HEK293 (cell line): ENCODE measurements at regions not wholly inside any gene's neighbourhood (a gene's known extent, or its start where the extent isn't known, plus 50 kb on each side); places are given as distances from the start of the nearest gene placed in this dataset.
A peak's percentile ranks its signal among the peaks of the same experiment; 100 is the strongest.

Experiments used
- FEZF1 ChIP-seq: fragments of 450-650 bp; formaldehyde crosslinking; IDR thresholded peaks from 2 replicates; pipeline ENCODE4 v1.5.1; 2016; ENCODE audit warnings: missing biosample characterization, missing genetic modification characterization
- GLI2 ChIP-seq: fragments of 450-650 bp; formaldehyde crosslinking; IDR thresholded peaks from 2 replicates; pipeline ENCODE4; 2017; ENCODE audit warnings: missing biosample characterization, missing genetic modification characterization, low read depth, borderline replicate concordance
- GLI4 ChIP-seq: fragments of 450-650 bp; formaldehyde crosslinking; IDR thresholded peaks from 2 replicates; pipeline ENCODE4 v1.5.1; 2016; ENCODE audit warnings: missing biosample characterization, missing genetic modification characterization
- GLIS2 ChIP-seq: fragments of 450-650 bp; formaldehyde crosslinking; IDR thresholded peaks from 2 replicates; pipeline ENCODE4 v1.5.1; 2016; ENCODE audit warnings: missing biosample characterization, missing genetic modification characterization
- HIC1 ChIP-seq: fragments of 450-650 bp; formaldehyde crosslinking; IDR thresholded peaks from 2 replicates; pipeline ENCODE4 v1.5.1; 2016; ENCODE audit warnings: missing biosample characterization, missing genetic modification characterization
- HOXC10 ChIP-seq: sonication (generic); formaldehyde crosslinking; IDR thresholded peaks from 2 replicates; pipeline ENCODE4 v1.8.1; 2023; ENCODE audit warnings: mild to moderate bottlenecking, missing genetic modification reagents
- HOXD13 ChIP-seq: sonication (generic); formaldehyde crosslinking; IDR thresholded peaks from 2 replicates; pipeline ENCODE4 v1.8.0; 2022; ENCODE audit warnings: missing genetic modification reagents, borderline replicate concordance
- KLF16 ChIP-seq: fragments of 450-650 bp; formaldehyde crosslinking; IDR thresholded peaks from 2 replicates; pipeline ENCODE4 v1.5.1; 2017; ENCODE audit warnings: missing biosample characterization, missing genetic modification characterization
- KLF17 ChIP-seq: fragments of 450-650 bp; formaldehyde crosslinking; IDR thresholded peaks from 2 replicates; pipeline ENCODE4 v1.5.1; 2016; ENCODE audit warnings: missing biosample characterization, missing genetic modification characterization
- PRDM6 ChIP-seq: fragments of 450-650 bp; formaldehyde crosslinking; IDR thresholded peaks from 2 replicates; pipeline ENCODE4 v1.5.1; 2017; ENCODE audit warnings: missing biosample characterization, missing genetic modification characterization
- SALL2 ChIP-seq: fragments of 450-650 bp; formaldehyde crosslinking; IDR thresholded peaks from 2 replicates; pipeline ENCODE4 v1.5.0; 2017; ENCODE audit warnings: missing biosample characterization, mild to moderate bottlenecking, missing genetic modification characterization, borderline replicate concordance
- SP2 ChIP-seq: fragments of 450-650 bp; formaldehyde crosslinking; IDR thresholded peaks from 2 replicates; pipeline ENCODE4 v1.5.1; 2016; ENCODE audit warnings: missing biosample characterization, missing genetic modification characterization
- SP7 ChIP-seq: fragments of 450-650 bp; formaldehyde crosslinking; IDR thresholded peaks from 2 replicates; pipeline ENCODE4 v1.5.1; 2016; ENCODE audit warnings: missing biosample characterization, missing genetic modification characterization
- WT1 ChIP-seq: fragments of 450-650 bp; formaldehyde crosslinking; IDR thresholded peaks from 2 replicates; pipeline ENCODE4 v1.5.1; 2016; ENCODE audit warnings: missing biosample characterization, missing genetic modification characterization
- ZBTB20 ChIP-seq: fragments of 450-650 bp; formaldehyde crosslinking; IDR thresholded peaks from 2 replicates; pipeline ENCODE4 v1.5.1; 2016; ENCODE audit warnings: missing biosample characterization, missing genetic modification characterization
- ZNF146 ChIP-seq: fragments of 450-650 bp; formaldehyde crosslinking; IDR thresholded peaks from 2 replicates; pipeline ENCODE4 v1.5.1; 2016; ENCODE audit warnings: missing biosample characterization, missing genetic modification characterization
- ZNF174 ChIP-seq: fragments of 450-650 bp; formaldehyde crosslinking; IDR thresholded peaks from 2 replicates; pipeline ENCODE4 v1.5.0; 2017; ENCODE audit warnings: missing biosample characterization, mild to moderate bottlenecking, missing genetic modification characterization
- ZNF18 ChIP-seq: fragments of 450-650 bp; formaldehyde crosslinking; IDR thresholded peaks from 2 replicates; pipeline ENCODE4 v1.5.1; 2016; ENCODE audit warnings: missing biosample characterization, missing genetic modification characterization
- ZNF398 ChIP-seq: fragments of 450-650 bp; formaldehyde crosslinking; IDR thresholded peaks from 2 replicates; pipeline ENCODE4 v1.5.1; 2017; ENCODE audit warnings: missing biosample characterization, missing genetic modification characterization
- ZNF561 ChIP-seq: fragments of 450-650 bp; IDR thresholded peaks from 2 replicates; pipeline ENCODE4 v1.5.1; 2018; ENCODE audit warnings: missing biosample characterization, missing genetic modification characterization, borderline replicate concordance
- ZNF585B ChIP-seq: fragments of 450-650 bp; formaldehyde crosslinking; IDR thresholded peaks from 2 replicates; pipeline ENCODE4 v1.5.1; 2016; ENCODE audit warnings: missing biosample characterization, missing genetic modification characterization
- ZNF596 ChIP-seq: fragments of 450-650 bp; IDR thresholded peaks from 2 replicates; pipeline ENCODE4 v1.5.0; 2018; ENCODE audit warnings: missing biosample characterization, mild to moderate bottlenecking, missing genetic modification characterization, moderate library complexity
- ZNF660 ChIP-seq: fragments of 450-650 bp; IDR thresholded peaks from 2 replicates; pipeline ENCODE4 v1.5.1; 2018; ENCODE audit warnings: missing biosample characterization, mild to moderate bottlenecking, missing genetic modification characterization
- ZNF701 ChIP-seq: fragments of 450-650 bp; formaldehyde crosslinking; IDR thresholded peaks from 2 replicates; pipeline ENCODE4 v1.5.1; 2016; ENCODE audit warnings: missing biosample characterization, missing genetic modification characterization
- ZNF791 ChIP-seq: fragments of 450-650 bp; formaldehyde crosslinking; IDR thresholded peaks from 2 replicates; pipeline ENCODE4 v1.5.1; 2016; ENCODE audit warnings: missing biosample characterization, missing genetic modification characterization

GRCh38 chr11:92475819-92476218, 251.2 kb downstream of the FAT3 start (continued):
- no peak for TF ChIP-seq ZNF561 (tag by site-specific recombination)
- no peak for TF ChIP-seq GLI2 (tag by site-specific recombination)
- TF ChIP-seq ZNF585B (tag by site-specific recombination): no peak
- TF ChIP-seq WT1 (tag by site-specific recombination): peak; percentile 61; the same call in 1 of the 2 replicates
- TF ChIP-seq ZNF596 (tag by site-specific recombination): no peak
- TF ChIP-seq KLF16 (tag by site-specific recombination): no peak
- 0 out of 2 replicates have a peak, but pooled peaks have one; percentile 50 for TF ChIP-seq HOXD13
- no peak for TF ChIP-seq SP2 (tag by site-specific recombination)
- no peak for TF ChIP-seq ZNF701 (tag by site-specific recombination)
- TF ChIP-seq ZNF18 (tag by site-specific recombination): peak; percentile 50; the same call in 1 of the 2 replicates
- TF ChIP-seq ZNF146 (tag by site-specific recombination): no peak
- TF ChIP-seq ZNF174: no peak
- no peak for TF ChIP-seq GLI4
- no peak for TF ChIP-seq ZNF660 (tag by site-specific recombination)
- TF ChIP-seq SP7 (tag by site-specific recombination): no peak
- no peak for TF ChIP-seq GLIS2 (tag by site-specific recombination)
- peak; percentile 42 for TF ChIP-seq PRDM6 (tag by site-specific recombination)
- no peak for TF ChIP-seq ZBTB20 (tag by site-specific recombination)
- no peak for TF ChIP-seq HOXC10 (CRISPR knock-in tag)
- no peak for TF ChIP-seq ZNF791 (tag by site-specific recombination)
- TF ChIP-seq ZNF398 (tag by site-specific recombination): peak; percentile 33; the same call in 1 of the 2 replicates
- TF ChIP-seq FEZF1 (tag by site-specific recombination): peak; percentile 29; the same call in 1 of the 2 replicates
- no peak for TF ChIP-seq SALL2 (tag by site-specific recombination)
- no peak for TF ChIP-seq KLF17 (tag by site-specific recombination)
- TF ChIP-seq HIC1 (tag by site-specific recombination): peak; percentile 49; the same call in 1 of the 2 replicates
